Thymus (tissue), 11 donors: ENCODE measurements at regions not wholly inside any gene's neighbourhood (a gene's known extent, or its start where the extent isn't known, plus 50 kb on each side); places are given as distances from the start of the nearest gene placed in this dataset.
A peak's percentile ranks its signal among the peaks of the same experiment; 100 is the strongest.

Experiments used
- DNase-seq, 9 donors: peaks; one replicate each; pipeline ENCODE4 v3.0.0-alpha.2; 2013; ENCODE audit warnings: low spot score in 9 of 9, low read depth in 6 of 9, missing footprints in 1 of 9
- H3K27ac ChIP-seq, 2 donors: one replicate each; pipeline ENCODE4 v1.5.1; 2013; ENCODE audit warnings: control low read depth in 1 of 2, low read depth in 1 of 2, low read length in 1 of 2, mild to moderate bottlenecking in 1 of 2, moderate library complexity in 1 of 2
- H3K27me3 ChIP-seq, 2 donors: one replicate each; pipeline ENCODE4 v1.5.1; 2013; ENCODE audit warnings: low read length in 1 of 2; ENCODE audit not compliant: control insufficient read depth in 2 of 2, insufficient read depth in 1 of 2
- H3K36me3 ChIP-seq, 2 donors: one replicate each; pipeline ENCODE4 v1.5.1; 2013; ENCODE audit warnings: low read length in 1 of 2, mild to moderate bottlenecking in 1 of 2, moderate library complexity in 1 of 2; ENCODE audit not compliant: control insufficient read depth in 2 of 2, insufficient read depth in 2 of 2
- H3K4me1 ChIP-seq, 2 donors: one replicate each; pipeline ENCODE4 v1.5.1; 2013; ENCODE audit warnings: low read length in 2 of 2; ENCODE audit not compliant: control insufficient read depth in 2 of 2, insufficient read depth in 2 of 2
- H3K4me3 ChIP-seq, 2 donors: one replicate each; pipeline ENCODE4 v1.5.1; 2013; ENCODE audit warnings: low read length in 2 of 2, control low read depth in 1 of 2, mild to moderate bottlenecking in 1 of 2
- H3K9me3 ChIP-seq, 2 donors: one replicate each; pipeline ENCODE4 v1.5.1; 2013; ENCODE audit warnings: low read length in 1 of 2, mild to moderate bottlenecking in 1 of 2; ENCODE audit not compliant: control insufficient read depth in 2 of 2, insufficient read depth in 1 of 2
- WGBS: extraction: QIAGEN DNeasy Blood & Tissue Kit; methylation state at CpG from one replicate; pipeline ENCODE4 v1.1.7; 2013; 5-methylcytosine and 5-hydroxymethylcytosine counted together
- donor health status: healthy.

- H3K27ac ChIP-seq: peak overlapping the region in 1 of 2 donors; percentile 37
- no peak for DNase-seq
Measured at GRCh38 chr6:105797286-105797979, 288.7 kb upstream of the PRDM1 start.

DNA sequence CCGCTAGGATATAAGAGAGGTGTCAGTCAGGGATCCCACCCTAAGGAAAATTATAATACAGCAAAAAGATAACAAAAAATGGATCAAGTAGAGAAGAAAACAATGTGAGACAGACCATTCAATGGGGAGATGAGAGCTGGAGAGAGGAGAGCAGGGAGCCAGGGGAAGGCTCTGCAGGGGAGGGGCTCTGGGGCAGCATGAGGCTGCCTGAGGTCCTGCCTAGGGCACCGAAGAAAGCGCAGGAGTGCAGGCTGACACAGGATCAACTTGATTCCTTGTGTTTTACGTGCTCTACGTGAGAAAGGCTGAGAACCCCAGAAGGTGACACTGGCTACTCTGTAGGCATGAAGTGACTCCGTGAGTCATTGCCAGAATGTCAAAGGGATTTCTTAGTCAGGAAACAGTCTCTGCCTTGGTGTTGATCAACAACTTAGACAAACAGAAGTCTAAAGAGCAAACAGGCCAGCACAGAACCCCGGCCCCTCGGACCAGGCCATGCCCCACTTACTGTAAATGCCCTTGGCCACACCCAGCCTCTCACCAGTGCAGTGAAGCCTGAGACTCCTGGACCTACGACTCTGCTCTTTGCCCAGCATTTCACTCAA is 290.1 kb upstream of the PRDM1 start:
- no peak for DNase-seq
- WGBS: 94% methylated on average over 9 of the region's 9 CpGs
- peaks cover 0 to 13% of the 10 kb centered on the region in 2 donors for H3K4me1 ChIP-seq
- H3K4me3 ChIP-seq: no peak overlapping the region
- no peaks in the 10 kb centered on the region for H3K36me3 ChIP-seq
- no peaks in the 10 kb centered on the region for H3K9me3 ChIP-seq
- H3K27me3 ChIP-seq: no peaks in the 10 kb centered on the region
- no peak overlapping the region for H3K27ac ChIP-seq

More at GRCh38 chr6:105797286-105797979, 288.7 kb upstream of the PRDM1 start:
- 97% methylated on average over 4 of the region's 4 CpGs for WGBS
- no peaks in the 10 kb centered on the region for H3K27me3 ChIP-seq
- H3K4me3 ChIP-seq: no peak overlapping the region
- peaks cover 0 to 10% of the 10 kb centered on the region in 2 donors for H3K4me1 ChIP-seq
- H3K36me3 ChIP-seq: no peaks in the 10 kb centered on the region
- H3K9me3 ChIP-seq: no peaks in the 10 kb centered on the region

GRCh38 chr6:105795366-105795765 is 290.8 kb upstream of the PRDM1 start:
- no peaks in the 10 kb centered on the region for H3K9me3 ChIP-seq
- no peak overlapping the region for H3K27ac ChIP-seq
- no peaks in the 10 kb centered on the region for H3K27me3 ChIP-seq
- no peaks in the 10 kb centered on the region for H3K36me3 ChIP-seq
- no peak for DNase-seq
- no peak overlapping the region for H3K4me3 ChIP-seq
- H3K4me1 ChIP-seq: peaks cover 0 to 13% of the 10 kb centered on the region in 2 donors

DNA sequence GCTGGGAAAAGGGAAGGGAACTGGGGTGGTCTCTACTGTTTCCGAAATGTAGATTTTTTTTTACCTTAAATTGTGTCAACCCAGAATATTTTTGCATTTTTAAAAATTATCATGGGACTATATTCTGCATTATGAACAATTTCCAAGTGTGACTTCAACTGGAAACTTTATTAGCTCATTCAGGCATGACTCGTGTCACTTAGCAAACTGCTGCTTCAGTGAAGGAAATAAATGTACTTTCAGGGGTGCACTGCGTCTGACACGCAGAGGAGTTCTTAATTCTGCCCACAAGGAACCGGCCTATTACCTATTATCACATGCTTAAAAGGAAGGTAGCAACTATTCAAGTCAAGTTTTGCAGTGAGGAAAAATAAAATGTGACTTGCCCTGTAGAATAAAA is 291.3 kb upstream of the PRDM1 start:
- H3K9me3 ChIP-seq: no peaks in the 10 kb centered on the region

GRCh38 chr6:105794239-105794638 is 291.9 kb upstream of the PRDM1 start:
- Histone ChIP-seq H3K9me3 (no peaks in the 10 kb centered on the region), H3K27me3 (no peaks in the 10 kb centered on the region), H3K4me1 (peaks cover 0 to 11% of the 10 kb centered on the region in 2 donors), H3K4me3 (no peak overlapping the region), H3K36me3 (no peaks in the 10 kb centered on the region), H3K27ac (no peak overlapping the region)
- WGBS: 86% methylated on average over 5 of the region's 5 CpGs
- DNase-seq: no peak

More for the DNA sequence above, 291.3 kb upstream of the PRDM1 start:
- no peak overlapping the region for H3K4me3 ChIP-seq
- peaks cover 0 to 13% of the 10 kb centered on the region in 2 donors for H3K4me1 ChIP-seq
- H3K27ac ChIP-seq: no peak overlapping the region
- H3K27me3 ChIP-seq: no peaks in the 10 kb centered on the region
- no peak for DNase-seq
- no peaks in the 10 kb centered on the region for H3K36me3 ChIP-seq
- WGBS: 96% methylated on average over 5 of the region's 5 CpGs

DNA sequence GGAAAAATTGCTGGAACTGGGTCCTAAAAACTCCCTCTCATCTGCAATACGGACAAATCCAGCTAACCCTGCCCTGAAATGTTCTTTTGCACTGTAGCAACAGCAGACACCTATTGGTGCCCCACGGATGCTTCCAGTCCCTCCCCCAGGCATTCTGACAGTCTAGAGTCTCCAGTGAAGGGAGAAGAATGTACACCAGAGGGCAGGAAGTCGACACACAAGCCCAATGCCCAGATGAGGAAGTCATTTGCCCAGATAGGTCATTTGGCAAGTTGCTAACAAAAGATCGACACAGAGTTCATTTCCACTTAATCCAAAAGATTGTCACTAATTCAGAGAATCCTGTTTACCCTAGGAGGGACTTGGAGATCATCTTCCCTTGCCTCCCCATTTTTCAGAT is 293.0 kb upstream of the PRDM1 start:
- H3K9me3 ChIP-seq: no peaks in the 10 kb centered on the region
- H3K27me3 ChIP-seq: no peaks in the 10 kb centered on the region
- DNase-seq: peak in 1 of 9 donors; percentile 42
- H3K4me3 ChIP-seq: no peak overlapping the region
- WGBS: 41% methylated on average over 4 of the region's 4 CpGs
- no peaks in the 10 kb centered on the region for H3K36me3 ChIP-seq
- peaks cover 0 to 9% of the 10 kb centered on the region in 2 donors for H3K4me1 ChIP-seq
- no peak overlapping the region for H3K27ac ChIP-seq

DNA sequence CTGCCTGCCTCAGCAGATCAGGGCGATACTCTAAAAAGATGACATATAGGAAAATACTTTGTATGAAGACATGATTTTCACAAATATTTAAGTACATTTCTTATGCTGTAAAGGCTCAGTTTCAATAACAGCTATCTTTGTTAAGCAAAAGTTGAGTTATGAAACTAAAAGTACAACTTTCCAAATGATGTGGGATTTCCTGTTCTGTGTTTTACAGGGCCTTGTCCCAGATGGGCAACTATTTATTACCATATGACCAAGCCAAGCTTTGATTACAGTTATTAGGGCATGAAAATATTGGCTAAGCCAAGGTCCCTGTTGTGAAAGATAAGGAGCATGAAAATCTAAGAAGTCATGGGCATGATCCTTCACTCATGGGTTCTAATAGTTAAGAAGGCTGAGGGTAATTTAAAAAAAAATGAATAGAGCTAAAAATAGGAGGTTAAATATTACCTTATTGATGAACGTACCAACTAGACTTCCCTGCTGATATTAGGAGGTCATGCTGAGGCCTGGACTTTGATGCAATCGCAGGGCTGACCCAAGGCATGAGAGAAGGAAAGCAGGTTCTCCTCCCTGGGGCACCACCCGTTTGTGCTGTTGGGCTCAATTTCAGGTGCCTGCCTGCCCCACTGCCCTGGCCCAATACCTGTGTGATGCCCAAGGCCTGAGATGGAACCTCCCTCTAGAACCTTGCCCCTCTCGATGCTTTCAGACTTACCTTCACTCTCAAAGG is 294.4 kb upstream of the PRDM1 start:
- peaks cover 0 to 10% of the 10 kb centered on the region in 2 donors for H3K4me1 ChIP-seq
- H3K36me3 ChIP-seq: no peaks in the 10 kb centered on the region
- no peaks in the 10 kb centered on the region for H3K9me3 ChIP-seq
- no peak overlapping the region for H3K4me3 ChIP-seq
- 73% methylated on average over 5 of the region's 5 CpGs for WGBS
- no peak overlapping the region for H3K27ac ChIP-seq
- H3K27me3 ChIP-seq: no peaks in the 10 kb centered on the region
- no peak for DNase-seq

DNA sequence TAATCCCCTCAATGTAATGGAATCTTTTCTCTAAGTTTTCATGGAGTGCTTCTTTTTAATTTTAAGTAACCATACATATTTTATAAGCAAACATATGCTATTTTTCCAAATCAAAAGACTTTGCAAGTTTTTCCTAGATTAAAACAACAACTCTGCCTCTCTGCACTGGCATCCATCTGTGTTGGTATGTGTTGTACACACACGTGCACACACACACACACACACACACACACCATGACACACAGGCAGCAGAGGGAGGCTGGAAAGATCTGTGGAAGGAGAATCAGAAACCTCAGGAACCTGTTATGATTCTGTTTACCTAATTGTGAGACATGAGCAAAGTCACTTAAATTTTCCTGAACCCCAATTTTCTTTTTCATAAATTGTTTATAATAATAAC is 295.0 kb upstream of the PRDM1 start:
- 94% methylated on average over 1 of the region's 1 CpG for WGBS
- H3K9me3 ChIP-seq: no peaks in the 10 kb centered on the region
- H3K36me3 ChIP-seq: no peaks in the 10 kb centered on the region
- H3K27me3 ChIP-seq: no peaks in the 10 kb centered on the region
- H3K27ac ChIP-seq: no peak overlapping the region
- DNase-seq: no peak
- H3K4me1 ChIP-seq: peaks cover 0 to 14% of the 10 kb centered on the region in 2 donors
- H3K4me3 ChIP-seq: no peak overlapping the region

- Histone ChIP-seq H3K4me1 (peaks cover 0 to 17% of the 10 kb centered on the region in 2 donors), H3K36me3 (no peaks in the 10 kb centered on the region), H3K27me3 (no peaks in the 10 kb centered on the region), H3K9me3 (no peaks in the 10 kb centered on the region), H3K27ac (no peak overlapping the region), H3K4me3 (no peak overlapping the region)
- no peak for DNase-seq
- WGBS: 88% methylated on average over 1 of the region's 1 CpG
Measured at GRCh38 chr6:105790635-105791034, 295.5 kb upstream of the PRDM1 start.
